HPDE6-E6E7 (cell line): ENCODE measurements at regions not wholly inside any gene's neighbourhood (a gene's known extent, or its start where the extent isn't known, plus 50 kb on each side); places are given as distances from the start of the nearest gene placed in this dataset.
"Not testable (repeated sequence)": the region's sequence is repeated elsewhere in the genome, so short reads cannot be mapped to it uniquely, and the experiment has no call there.

Experiments used
- DNase-seq: peaks from one replicate; pipeline ENCODE4 v3.0.0; 2011; ENCODE audit warnings: missing footprints; ENCODE audit errors: extremely low spot score

- DNase-seq: no peak
These were observed 571.6 kb downstream of the SH2D4B start for GRCh38 chr10:81109200-81109752.

DNA sequence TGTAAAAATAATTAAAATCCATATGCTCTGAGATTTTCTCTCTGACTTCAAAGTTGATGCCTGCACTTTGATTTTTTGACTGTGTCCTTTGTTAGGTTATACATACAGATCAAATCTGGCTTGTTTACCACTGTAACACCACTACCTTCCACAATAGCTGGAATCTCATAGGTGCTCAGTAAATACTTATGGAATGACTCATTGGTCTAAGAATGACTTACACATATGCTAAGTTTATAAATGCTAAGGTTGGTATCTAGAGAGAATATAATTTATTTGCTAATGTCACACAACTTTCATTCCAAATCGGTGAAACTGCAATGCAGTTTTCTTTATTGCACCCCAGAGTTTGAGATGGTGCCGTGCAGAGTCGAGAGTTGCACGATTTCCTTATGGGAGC is 578.5 kb downstream of the SH2D4B start:
- DNase-seq: no peak

DNA sequence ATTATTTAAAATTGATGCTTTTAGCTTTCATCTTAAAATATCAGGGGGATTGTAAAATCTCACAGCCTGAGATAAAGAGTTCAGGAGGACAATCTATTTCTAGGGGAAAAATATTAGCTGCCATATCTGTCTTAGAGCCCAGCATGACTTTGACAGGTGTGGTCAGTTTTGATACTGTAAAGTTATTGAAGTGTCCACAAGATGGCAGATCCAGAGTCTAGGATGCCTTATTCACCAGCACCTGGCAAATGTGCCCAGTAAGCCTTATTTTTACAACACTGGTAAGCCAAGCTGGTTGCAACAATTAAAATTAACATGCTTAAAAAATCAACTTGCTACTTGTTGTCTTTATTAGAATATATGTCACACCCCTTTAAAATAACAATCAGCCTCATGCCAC is 579.3 kb downstream of the SH2D4B start:
- DNase-seq: no peak

- DNase-seq: no peak
These were observed 590.2 kb downstream of the SH2D4B start for GRCh38 chr10:81127931-81128330.

GRCh38 chr10:81130014-81130413 is 592.3 kb downstream of the SH2D4B start:
- DNase-seq: no peak

DNA sequence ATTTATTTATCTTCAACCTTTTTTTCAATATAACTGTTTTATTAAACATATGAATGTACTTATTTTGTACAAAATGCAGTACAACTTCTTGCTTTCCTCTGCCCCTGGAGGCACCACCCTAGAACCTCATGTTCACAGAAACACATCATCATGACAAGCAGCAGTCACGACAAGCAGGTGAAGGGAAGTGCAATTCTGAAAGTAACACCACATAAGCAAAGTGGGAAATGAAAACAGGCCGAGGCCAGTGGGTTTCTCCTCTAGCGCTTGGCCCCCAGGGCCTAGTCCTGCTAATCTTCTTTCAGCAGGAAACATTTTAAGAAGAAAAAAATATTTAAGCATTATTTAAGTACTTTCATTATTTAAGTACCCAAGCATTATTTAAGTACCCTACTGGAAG is 598.1 kb downstream of the SH2D4B start:
- DNase-seq: no peak

- DNase-seq: no peak
These were observed 598.6 kb downstream of the SH2D4B start for GRCh38 chr10:81136261-81136660.

- no peak for DNase-seq
These were observed 608.3 kb downstream of the SH2D4B start for GRCh38 chr10:81145975-81146374.

- DNase-seq: no peak
These were observed 608.7 kb downstream of the SH2D4B start for GRCh38 chr10:81146436-81146835.

- DNase-seq: no peak
These were observed 615.0 kb downstream of the SH2D4B start for GRCh38 chr10:81152656-81153055.

GRCh38 chr10:81157681-81158080 is 620.0 kb downstream of the SH2D4B start:
- no peak for DNase-seq

GRCh38 chr10:81177651-81178244 is 640.0 kb downstream of the SH2D4B start:
- DNase-seq: no peak

DNA sequence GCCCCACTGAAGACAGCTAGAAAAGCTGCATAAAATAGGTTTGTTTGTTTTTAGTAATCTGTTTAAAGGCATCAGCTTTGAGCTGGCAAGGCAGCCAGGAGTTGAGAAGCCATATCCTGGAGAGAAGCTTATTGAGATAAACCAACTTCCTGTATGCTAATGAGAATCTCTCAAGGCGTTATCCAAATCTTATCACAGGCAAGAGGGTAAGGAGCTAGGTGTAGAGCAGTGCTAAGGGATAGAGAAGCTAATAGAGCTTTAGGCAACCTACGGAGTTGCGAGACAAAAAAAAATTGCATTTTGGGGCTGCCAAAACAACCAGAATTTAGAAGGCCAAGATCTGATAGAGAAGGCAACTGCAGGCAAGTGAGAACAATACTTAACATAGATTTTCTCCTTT is 641.6 kb downstream of the SH2D4B start:
- DNase-seq: no peak

DNA sequence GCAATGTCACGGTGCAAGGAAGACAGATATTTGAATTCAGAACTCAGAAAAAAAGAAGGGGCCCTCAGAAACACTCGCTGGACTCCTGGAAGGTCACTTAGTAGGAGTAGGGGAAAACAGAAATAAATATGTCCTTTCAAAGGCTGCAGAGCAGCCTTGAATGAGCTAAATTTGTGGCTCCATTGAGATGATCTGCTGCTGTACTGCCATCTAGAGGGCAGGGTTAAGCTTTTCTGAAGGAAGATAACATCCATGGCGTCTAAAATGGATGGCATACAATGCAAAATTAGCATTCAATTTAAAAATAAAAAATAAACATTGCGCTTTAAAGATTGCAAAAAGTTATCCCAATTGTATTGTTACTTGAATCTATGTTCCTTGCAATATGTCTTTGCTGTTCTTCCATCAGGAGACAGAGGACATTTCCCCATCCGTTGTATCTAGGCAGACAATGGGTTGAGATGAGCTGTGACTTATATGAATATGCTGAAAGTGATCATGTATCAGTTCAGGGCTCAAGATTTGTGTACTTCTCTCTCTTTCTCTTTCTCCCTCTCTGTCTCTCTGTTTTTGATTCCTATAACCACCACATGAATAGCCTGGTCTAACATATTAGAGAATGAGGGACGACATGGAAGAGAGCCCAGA is 642.2 kb downstream of the SH2D4B start:
- no peak for DNase-seq

DNA sequence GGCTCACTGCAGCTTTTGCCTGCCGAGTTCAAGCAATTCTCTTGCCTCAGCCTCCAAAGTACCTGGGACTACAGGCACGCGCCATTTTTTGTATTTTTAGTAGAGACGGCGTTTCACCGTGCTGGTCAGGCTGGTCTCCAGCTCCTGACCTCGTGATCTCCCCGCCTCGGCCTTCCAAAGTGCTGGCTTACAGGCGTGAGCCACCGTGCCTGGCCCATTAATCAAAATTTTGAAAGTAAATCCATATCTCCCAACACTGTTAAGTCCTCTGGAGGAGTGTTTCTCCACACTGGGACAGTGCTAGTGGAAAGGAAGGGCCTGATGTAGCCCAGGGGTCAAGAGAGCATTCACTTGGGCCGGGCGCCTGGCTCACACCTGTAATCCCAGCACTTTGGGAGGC is 644.6 kb downstream of the SH2D4B start:
- no peak for DNase-seq

GRCh38 chr10:81192221-81192788 is 654.6 kb downstream of the SH2D4B start:
- DNase-seq: no peak

GRCh38 chr10:81200801-81201200 is 663.1 kb downstream of the SH2D4B start:
- no peak for DNase-seq

- DNase-seq: not testable (repeated sequence)
These were observed 667.6 kb upstream of the NRG3 start for GRCh38 chr10:81207359-81207758.

DNA sequence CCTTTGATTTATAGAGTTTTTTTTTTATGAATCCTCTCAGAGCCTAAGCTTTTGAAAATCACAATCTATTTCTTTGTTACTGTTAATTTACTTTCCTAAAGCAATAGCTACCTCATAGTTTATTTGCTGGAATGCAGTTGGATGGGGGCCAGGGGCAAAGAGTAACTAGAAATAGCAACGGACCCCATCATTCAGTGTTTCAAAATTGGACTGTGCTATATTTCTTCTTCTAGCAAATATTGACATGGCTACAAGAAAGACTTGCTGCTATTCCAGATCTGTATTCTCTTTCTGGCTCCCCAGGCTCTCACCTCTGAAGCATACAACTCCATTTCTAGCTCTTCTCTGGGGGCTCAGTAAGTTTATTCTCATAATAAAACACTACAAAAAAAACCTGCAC is 661.6 kb upstream of the NRG3 start:
- no peak for DNase-seq

GRCh38 chr10:81215498-81215897 is 659.5 kb upstream of the NRG3 start:
- DNase-seq: no peak

DNA sequence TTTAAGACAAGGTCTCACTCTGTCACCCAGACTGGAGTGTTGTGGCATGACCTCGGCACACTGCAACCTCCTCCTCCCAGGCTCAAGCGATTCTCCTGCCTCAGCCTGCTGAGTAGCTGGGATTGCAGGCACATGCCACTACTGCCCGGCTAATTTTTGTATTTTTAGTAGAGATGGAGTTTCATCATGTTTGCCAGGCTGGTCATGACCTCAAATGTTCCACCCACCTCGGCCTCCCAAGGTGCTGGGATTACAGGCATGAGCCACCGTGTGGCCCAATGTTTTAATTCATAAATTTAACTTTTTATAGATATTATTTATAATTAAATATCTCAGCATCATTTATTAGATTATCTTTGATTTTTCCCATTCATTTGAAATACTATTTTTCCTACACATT is 658.0 kb upstream of the NRG3 start:
- DNase-seq: no peak

- no peak for DNase-seq
These were observed 656.7 kb upstream of the NRG3 start for GRCh38 chr10:81218307-81218706.

DNA sequence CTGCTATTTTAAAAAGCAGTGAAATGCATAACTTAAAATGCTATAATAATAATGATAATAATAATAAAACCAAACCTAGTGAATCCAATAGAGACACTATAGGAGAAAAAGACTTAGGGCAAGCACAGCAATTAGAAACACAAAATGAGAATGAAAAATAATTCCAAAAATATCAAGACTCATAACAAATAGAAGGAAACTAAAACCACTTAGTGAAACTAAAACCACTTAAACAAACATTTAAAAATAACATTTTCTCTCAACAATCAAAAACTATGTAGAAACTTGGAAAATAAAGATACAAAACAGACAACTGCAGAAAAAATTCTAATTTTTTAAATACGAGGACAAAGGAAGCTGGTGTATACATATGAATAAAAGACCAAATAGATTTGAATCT is 655.2 kb upstream of the NRG3 start:
- DNase-seq: no peak
